C4-2B (cell line): ENCODE measurements at regions not wholly inside any gene's neighbourhood (a gene's known extent, or its start where the extent isn't known, plus 50 kb on each side); places are given as distances from the start of the nearest gene placed in this dataset.
A peak's percentile ranks its signal among the peaks of the same experiment; 100 is the strongest.

Experiments used
- H3K27ac ChIP-seq: fragments of 450-650 bp; 2 replicates; pipeline ENCODE4 v1.5.1; 2017
- CTCF ChIP-seq: fragments of 450-650 bp; conservative IDR thresholded peaks from 2 replicates; pipeline ENCODE4 v1.5.1; 2017; ENCODE audit warnings: mild to moderate bottlenecking
- ZFX ChIP-seq: fragments of 450-650 bp; IDR thresholded peaks from 2 replicates; pipeline ENCODE4 v1.6.1; 2017

GRCh38 chr15:46039703-46040102, 404.9 kb downstream of the SQOR start:
- TF ChIP-seq CTCF (no peak), ZFX (no peak)
- no peak overlapping the region for H3K27ac ChIP-seq

- no peak overlapping the region for H3K27ac ChIP-seq
- TF ChIP-seq CTCF (no peak), ZFX (no peak)
These were observed 407.1 kb downstream of the SQOR start for GRCh38 chr15:46041905-46042304.

GRCh38 chr15:46059921-46060594, 425.2 kb downstream of the SQOR start:
- H3K27ac ChIP-seq: no peak overlapping the region
- no peak for TF ChIP-seq ZFX
- TF ChIP-seq CTCF: no peak

- TF ChIP-seq ZFX: no peak
- TF ChIP-seq CTCF: no peak
- no peak overlapping the region for H3K27ac ChIP-seq
These were observed 426.2 kb downstream of the SQOR start for GRCh38 chr15:46061002-46061401.

GRCh38 chr15:46077220-46077619, 442.4 kb downstream of the SQOR start:
- TF ChIP-seq ZFX (no peak), CTCF (peak; percentile 5; the same call in 1 of the 2 replicates)
- H3K27ac ChIP-seq: no peak overlapping the region

GRCh38 chr15:46079046-46079445, 444.2 kb downstream of the SQOR start:
- TF ChIP-seq ZFX: no peak
- no peak for TF ChIP-seq CTCF
- no peak overlapping the region for H3K27ac ChIP-seq

GRCh38 chr15:46080016-46080415, 445.2 kb downstream of the SQOR start:
- TF ChIP-seq ZFX: no peak
- TF ChIP-seq CTCF: no peak
- H3K27ac ChIP-seq: no peak overlapping the region
